NCI-H2196 treated with DMSO at 0.1 percent for 48 hours (cell line): ENCODE measurements at regions not wholly inside any gene's neighbourhood (a gene's known extent, or its start where the extent isn't known, plus 50 kb on each side); places are given as distances from the start of the nearest gene placed in this dataset.

Experiments
- DNase-seq: peaks from one replicate; lab custom pipeline; 2025; ENCODE audit not compliant: unreplicated experiment; lab: John Stamatoyannopoulos, UW

DNA sequence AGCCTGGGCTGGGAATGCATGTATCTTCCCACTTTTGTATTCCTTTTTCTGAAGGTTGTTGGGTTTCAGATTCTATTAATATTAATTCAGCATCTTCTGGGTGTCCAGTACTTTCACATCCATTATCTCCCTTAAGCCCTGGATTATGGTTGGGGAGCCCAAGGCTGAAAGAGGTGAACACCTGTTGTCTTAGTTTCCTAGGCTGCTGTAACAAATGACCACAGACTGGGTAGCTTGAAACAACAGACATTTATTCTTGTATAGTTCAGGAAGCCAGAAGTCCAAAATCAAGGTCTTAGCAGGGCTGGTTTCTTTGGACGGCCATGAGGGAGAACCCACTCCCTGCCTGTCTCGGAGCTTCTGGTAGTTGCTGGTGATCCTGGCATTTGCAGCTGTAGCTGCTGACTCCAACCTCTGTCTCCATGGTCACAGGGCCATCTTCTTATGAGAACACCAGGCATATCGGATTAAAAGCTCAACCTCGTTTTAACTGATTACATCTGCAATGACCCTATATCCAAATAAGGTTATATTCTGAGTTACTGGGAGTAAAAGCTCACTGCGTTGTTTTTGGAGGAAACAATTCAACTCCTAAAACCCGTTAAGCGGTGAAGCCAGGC is 68.2 kb upstream of the CLMN start:
- no peak for DNase-seq

DNA sequence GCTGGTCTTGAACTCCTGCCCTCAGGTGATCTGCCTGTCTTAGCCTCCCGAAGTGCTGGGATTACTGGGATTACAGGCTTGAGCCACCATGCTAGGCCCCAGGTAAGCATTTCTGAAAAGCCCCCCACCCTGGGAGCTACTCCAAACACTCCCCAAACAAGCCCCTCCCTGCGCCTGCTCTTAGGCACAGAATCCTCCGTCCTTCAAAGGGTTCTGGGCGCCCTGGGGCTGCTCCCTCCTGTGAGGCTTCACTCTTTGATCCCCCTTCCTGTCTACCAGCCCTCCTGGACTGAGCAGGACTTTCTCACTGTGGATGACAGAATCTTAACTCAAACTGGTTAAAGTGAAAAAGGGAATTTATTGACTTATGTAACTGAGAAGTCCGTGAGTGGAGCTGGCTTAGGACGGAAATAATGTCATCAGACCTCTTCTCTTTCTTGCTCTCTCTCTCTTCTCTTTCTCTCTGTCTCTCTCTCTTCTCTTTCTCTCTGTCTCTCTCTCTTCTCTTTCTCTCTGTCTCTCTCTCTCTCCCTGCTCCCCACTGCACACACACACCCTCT is 66.9 kb upstream of the CLMN start:
- DNase-seq, result no peak

DNA sequence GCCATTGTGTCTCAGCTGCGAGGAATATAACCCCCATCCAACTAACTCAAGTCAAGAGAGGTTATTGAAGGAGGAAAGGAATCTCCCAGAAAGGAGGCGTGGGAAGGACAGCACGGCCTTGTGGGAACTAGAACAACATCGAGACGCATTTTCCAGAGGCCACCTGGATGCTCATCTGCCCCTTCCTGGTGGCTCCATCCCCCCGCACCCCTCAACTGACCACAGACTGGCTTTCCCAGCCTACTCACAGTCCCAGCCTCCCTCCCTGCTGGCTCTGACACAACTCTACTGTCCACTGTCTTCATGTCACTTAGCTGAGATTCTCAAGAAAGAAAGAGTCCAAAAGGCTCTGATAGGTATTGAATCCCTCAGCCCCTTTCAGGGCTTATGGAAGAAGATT is 66.0 kb upstream of the CLMN start:
- no peak for DNase-seq

DNA sequence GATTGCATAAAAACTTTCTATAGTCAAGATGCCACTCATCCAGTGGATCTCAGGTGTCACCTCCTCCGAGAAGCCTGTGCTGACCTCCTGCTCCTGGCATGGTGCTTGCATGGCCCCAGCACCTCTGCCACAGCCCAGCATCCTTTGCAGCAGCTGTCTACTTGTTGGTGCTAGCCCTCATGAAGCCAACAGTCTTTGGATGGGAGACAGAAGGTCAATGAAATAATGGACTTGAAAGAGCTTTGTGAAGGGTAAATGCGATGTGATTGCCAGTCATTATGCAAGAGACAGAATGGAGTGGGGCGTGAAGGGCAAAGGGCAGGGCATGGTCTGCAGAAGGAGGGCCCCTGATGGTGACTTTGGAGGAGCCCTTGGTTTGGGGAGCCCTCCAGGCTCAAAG is 63.0 kb upstream of the CLMN start:
- DNase-seq, result no peak

DNA sequence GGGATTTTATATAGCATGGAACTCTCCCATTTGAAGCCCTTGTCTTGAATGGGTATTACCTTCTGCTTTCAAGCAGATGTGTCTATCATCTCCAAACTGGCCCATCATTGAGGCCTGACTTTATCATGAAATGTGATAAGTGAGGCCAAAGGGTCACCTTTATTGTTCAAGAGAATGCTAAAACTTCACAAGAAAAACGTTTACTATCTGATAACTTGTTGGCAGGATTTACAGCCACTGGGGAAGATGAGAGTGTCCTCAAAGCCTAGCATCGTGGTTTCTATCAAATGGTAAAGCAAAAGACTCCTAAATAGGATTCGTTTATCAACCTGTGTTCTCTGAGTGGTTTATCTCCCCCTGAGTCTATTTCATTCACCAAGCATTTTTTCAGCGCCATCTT is 62.0 kb upstream of the CLMN start:
- DNase-seq, result no peak

DNA sequence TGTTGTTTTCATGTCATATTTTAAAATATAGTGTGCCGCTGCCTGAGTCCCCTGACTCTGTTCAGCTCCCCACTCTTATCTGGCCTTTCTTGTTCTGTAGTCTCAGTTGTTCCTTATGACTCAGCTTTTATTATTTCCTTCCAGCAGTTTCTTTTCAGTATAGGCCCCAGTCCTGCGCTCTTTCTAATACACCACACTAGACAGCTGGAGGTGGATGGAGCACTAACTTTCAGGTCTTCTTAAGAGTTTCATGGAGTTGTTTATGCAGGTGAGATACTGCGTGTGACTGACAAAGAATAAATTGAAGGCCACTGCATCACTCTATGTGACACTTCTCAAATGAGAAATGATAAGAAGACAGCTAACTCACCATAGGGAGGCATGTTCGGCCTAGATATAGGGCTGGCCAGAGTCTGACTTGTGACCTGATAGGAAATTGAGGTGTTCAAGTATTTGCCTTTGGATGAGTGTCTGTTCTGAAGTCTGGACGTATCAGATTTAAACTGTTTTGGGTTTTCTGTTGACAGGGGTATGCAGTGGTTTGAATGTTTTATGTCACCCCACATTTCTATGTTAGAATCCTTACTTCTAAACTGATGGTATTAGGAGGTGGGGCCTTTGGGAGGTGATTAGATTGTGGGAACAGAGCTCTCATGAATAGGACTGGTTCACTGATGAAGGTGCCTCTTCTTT is 60.8 kb upstream of the CLMN start:
- no peak for DNase-seq

DNA sequence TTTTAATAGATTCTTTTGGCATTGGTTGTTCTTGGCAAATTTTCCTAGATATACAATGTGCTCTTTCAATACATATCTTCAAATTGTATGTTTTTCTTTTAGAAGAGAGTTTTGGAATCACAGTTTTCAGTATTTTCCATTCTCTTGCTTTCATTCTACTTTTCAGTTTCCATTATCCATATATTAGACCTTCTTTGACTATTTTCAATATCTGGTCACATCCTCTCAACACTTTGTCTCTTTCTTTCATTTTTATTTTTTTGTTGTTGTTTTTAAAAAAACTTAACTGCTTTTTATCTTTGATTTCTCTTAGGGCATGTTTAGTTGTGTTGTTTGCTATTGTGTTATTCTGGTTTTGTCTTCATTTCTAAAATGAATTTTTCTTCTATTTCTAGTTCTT is 59.9 kb upstream of the CLMN start:
- no peak for DNase-seq

DNA sequence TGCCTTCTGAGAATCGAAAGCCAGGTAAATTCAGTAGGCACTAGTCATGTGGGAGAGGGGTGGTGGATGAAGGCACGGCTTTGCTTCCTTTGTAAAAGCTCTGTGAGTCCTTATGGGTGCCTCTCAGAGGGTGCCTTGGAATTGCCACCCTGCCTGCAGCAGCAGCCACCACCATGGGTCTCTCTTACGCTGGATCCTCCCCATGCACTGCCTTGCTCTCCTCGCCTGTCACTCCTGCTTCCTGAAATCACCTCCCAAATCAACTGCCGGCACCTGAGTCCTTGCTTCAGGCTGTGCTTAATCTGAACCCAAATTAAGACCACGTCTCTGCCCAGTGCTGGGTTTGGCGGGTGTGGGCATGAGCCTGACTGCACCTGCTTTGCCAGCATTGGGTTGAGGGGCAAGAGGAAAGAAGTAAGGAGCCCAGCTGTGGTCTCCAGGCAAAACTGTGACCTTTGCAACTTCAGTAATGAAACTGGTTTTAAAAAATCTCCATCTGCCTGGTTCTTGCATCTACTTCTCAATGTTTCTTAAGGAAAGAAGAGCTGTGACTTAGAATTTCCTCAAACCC is 55.9 kb upstream of the CLMN start:
- DNase-seq, result no peak

DNA sequence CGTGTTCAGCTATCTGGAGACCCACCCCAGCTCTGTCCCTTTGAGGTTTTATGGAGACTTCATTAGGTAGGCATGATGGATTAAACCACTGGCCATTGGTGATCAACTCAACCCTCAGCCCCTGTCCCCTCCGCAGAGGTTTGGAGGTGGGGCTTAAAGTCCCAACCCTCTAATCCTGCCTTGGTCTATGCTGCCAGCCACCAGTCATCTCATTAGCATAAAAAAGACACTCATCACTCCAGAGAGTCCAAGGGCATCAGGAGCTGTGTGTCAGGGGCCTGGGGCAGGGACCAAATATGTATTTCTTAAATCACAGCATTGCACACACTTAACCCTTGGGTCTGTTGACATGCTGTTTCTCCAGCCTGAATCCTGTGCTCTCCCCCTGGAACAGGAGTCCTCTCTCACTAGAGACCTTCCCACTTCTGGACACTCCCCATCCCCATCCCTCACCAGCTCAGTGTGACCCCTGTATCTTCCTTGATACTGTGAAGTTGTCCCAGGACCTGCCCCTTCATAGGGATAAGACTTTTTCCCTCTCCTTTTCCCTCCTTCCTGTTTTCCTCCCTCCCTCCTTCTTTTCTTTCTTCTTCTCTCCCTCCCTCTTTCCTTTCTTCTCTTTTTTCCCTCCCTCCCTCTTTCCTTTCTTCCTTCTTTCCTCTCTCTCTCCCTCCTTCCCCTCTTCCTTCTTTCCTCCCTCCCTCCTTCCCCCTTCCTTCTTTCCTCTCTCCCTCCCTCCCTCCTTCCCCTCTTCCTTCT is 54.7 kb upstream of the CLMN start:
- no peak for DNase-seq

DNA sequence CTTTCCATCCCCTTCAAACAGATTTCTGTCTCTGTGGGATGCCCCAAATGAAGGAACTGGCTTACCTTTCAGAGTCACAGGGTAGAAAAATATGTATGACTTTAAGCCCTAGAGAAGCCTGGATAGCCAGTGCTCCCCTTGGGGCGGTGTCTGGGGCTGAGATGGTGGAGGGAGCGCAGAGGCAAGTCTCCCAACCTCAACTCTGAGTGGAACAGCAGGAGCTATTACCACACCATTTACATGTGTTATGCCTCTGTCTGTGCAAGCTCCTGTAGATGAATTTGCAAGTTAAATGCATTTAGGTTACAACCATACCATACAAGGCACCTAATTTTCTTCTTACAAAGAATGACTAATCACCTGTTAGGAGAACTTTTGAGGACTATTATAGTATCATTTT is 50.4 kb upstream of the CLMN start:
- DNase-seq, result no peak
